SK-N-SH (cell line): ENCODE measurements at regions not wholly inside any gene's neighbourhood (a gene's known extent, or its start where the extent isn't known, plus 50 kb on each side); places are given as distances from the start of the nearest gene placed in this dataset.

Experiments used
- CTCF ChIA-PET: fragments of 300-600, 350-600 bp; formaldehyde crosslinking; extraction: SDS; loops from one replicate; lab custom pipeline; 2021; lab: Yijun Ruan, JAX
- POLR2A ChIA-PET: fragments of 350-600 bp; sonication (Branson Sonifier 250); formaldehyde crosslinking; extraction: SDS; loops from one replicate; lab custom pipeline; 2020; ENCODE audit warnings: antibody characterized with exemption, inconsistent platforms; lab: Yijun Ruan, JAX
- DNase-seq: peaks from one replicate; pipeline ENCODE4 v3.0.0; 2012
- H2AFZ ChIP-seq: fragments of 200-600 bp; sonication (generic); 2 replicates; pipeline ENCODE4 v1.8.1; 2016; ENCODE audit warnings: antibody characterized with exemption, mild to moderate bottlenecking, low read depth
- H3F3A ChIP-seq: fragments of 200-600 bp; sonication (generic); replicated peaks from 2 replicates; pipeline ENCODE3; 2016; ENCODE audit warnings: antibody characterized with exemption, mild to moderate bottlenecking; ENCODE audit not compliant: insufficient read depth
- H3K27ac ChIP-seq, 2 experiments: fragments of 200-500 bp in 1 of 2; fragments of 200-600 bp in 1 of 2; sonication (Bioruptor generic) in 1 of 2; sonication (generic), shearing (Covaris generic) in 1 of 2; 2 replicates each; pipeline versions ENCODE4 v1.5.1 to v1.6.1; 2014 to 2016; ENCODE audit warnings: low read depth in 2 of 2, inconsistent platforms in 1 of 2, low read length in 1 of 2, mild to moderate bottlenecking in 1 of 2, mixed read lengths in 1 of 2
- H3K27me3 ChIP-seq: fragments of 200-600 bp; sonication (generic), shearing (Covaris generic); 2 replicates; pipeline ENCODE4 v1.6.1; 2016; ENCODE audit warnings: mixed run types; ENCODE audit not compliant: insufficient read depth
- H3K36me3 ChIP-seq, 2 experiments: fragments of 200-500 bp in 1 of 2; fragments of 200-600 bp in 1 of 2; sonication (Bioruptor generic) in 1 of 2; sonication (generic) in 1 of 2; replicated peaks in 1 of 2; 2 replicates each; pipeline versions ENCODE3 to v1.5.1; 2014 to 2016; ENCODE audit warnings: low read length in 1 of 2, mild to moderate bottlenecking in 1 of 2; ENCODE audit not compliant: insufficient read depth in 2 of 2, control insufficient read depth in 1 of 2
- H3K4me1 ChIP-seq, 2 experiments: fragments of 200-500 bp in 1 of 2; fragments of 200-600 bp in 1 of 2; sonication (Bioruptor generic) in 1 of 2; sonication (generic), shearing (Covaris generic) in 1 of 2; 2 replicates each; pipeline versions ENCODE4 v1.5.1 to v1.6.1; 2014 to 2016; ENCODE audit warnings: low read depth in 1 of 2, low read length in 1 of 2, mixed run types in 1 of 2; ENCODE audit not compliant: insufficient read depth in 2 of 2, control insufficient read depth in 1 of 2
- H3K4me2 ChIP-seq: fragments of 200-600 bp; sonication (generic), shearing (Covaris generic); 2 replicates; pipeline ENCODE4 v1.6.1; 2017; ENCODE audit warnings: mixed run types
- H3K4me3 ChIP-seq, 2 experiments: fragments of 200-500 bp in 1 of 2; fragments of 200-600 bp in 1 of 2; sonication (Bioruptor generic) in 1 of 2; sonication (generic), shearing (Covaris generic) in 1 of 2; 2 replicates each; pipeline versions ENCODE4 v1.5.1 to v1.8.1; 2014 to 2016; ENCODE audit warnings: low read depth in 2 of 2, inconsistent platforms in 1 of 2, low read length in 1 of 2, mild to moderate bottlenecking in 1 of 2, mixed read lengths in 1 of 2, moderate library complexity in 1 of 2
- H3K79me2 ChIP-seq: fragments of 200-600 bp; sonication (generic); 2 replicates; pipeline ENCODE4 v1.8.1; 2017; ENCODE audit warnings: mild to moderate bottlenecking; ENCODE audit not compliant: insufficient read depth
- H3K9ac ChIP-seq: fragments of 200-600 bp; sonication (generic); 2 replicates; pipeline ENCODE4 v1.6.1; 2017; ENCODE audit warnings: mixed run types
- H3K9me2 ChIP-seq: fragments of 200-600 bp; sonication (generic); 2 replicates; pipeline ENCODE4 v1.6.1; 2017; ENCODE audit warnings: mixed run types
- H3K9me3 ChIP-seq: fragments of 200-600 bp; sonication (generic); 2 replicates; pipeline ENCODE4 v1.6.1; 2017; ENCODE audit warnings: mixed run types, mild to moderate bottlenecking, moderate library complexity
- H4K20me1 ChIP-seq: fragments of 200-600 bp; sonication (generic); 2 replicates; pipeline ENCODE4 v1.6.1; 2017; ENCODE audit warnings: mild to moderate bottlenecking, mixed run types; ENCODE audit not compliant: insufficient read depth
- ELF1 ChIP-seq: IDR thresholded peaks from 2 replicates; pipeline ENCODE4 v1.4.0; 2012
- FOSL2 ChIP-seq: IDR thresholded peaks from 2 replicates; pipeline ENCODE4 v1.4.0; 2012; ENCODE audit warnings: low read depth, mild to moderate bottlenecking, moderate library complexity, borderline replicate concordance
- FOXM1 ChIP-seq: IDR thresholded peaks from 2 replicates; pipeline ENCODE4 v1.4.0; 2012; ENCODE audit warnings: low read depth, mild to moderate bottlenecking
- GABPA ChIP-seq: IDR thresholded peaks from 2 replicates; pipeline ENCODE4 v1.4.0; 2012; ENCODE audit warnings: low read depth, mild to moderate bottlenecking
- MEF2A ChIP-seq: IDR thresholded peaks from 2 replicates; pipeline ENCODE4 v1.4.0; 2012; ENCODE audit warnings: low read depth, borderline replicate concordance
- MXI1 ChIP-seq: IDR thresholded peaks from 2 replicates; pipeline ENCODE4 v1.6.1; 2012; ENCODE audit warnings: mild to moderate bottlenecking, low read depth, low read length, improper control_type of control experiment
- NFIC ChIP-seq: IDR thresholded peaks from 2 replicates; pipeline ENCODE4 v1.4.0; 2012; ENCODE audit warnings: borderline replicate concordance
- RCOR1 ChIP-seq: fragments of 150-350 bp; IDR thresholded peaks from 2 replicates; pipeline ENCODE4 v1.6.1; 2017; ENCODE audit warnings: antibody characterized with exemption, low read length
- TAF1 ChIP-seq: IDR thresholded peaks from 2 replicates; pipeline ENCODE4 v1.6.1; 2012; ENCODE audit warnings: low read depth, mild to moderate bottlenecking, low read length, moderate library complexity, borderline replicate concordance
- TCF12 ChIP-seq: IDR thresholded peaks from 2 replicates; pipeline ENCODE4 v1.4.0; 2012
- TEAD4 ChIP-seq: IDR thresholded peaks from 2 replicates; pipeline ENCODE4 v1.4.0; 2012; ENCODE audit warnings: mild to moderate bottlenecking, borderline replicate concordance; ENCODE audit not compliant: insufficient read depth
- YY1 ChIP-seq: IDR thresholded peaks from 2 replicates; pipeline ENCODE4 v1.4.0; 2012; ENCODE audit warnings: low read depth, mild to moderate bottlenecking
- WGBS: methylation state at CpG from one replicate; pipeline ENCODE4 v1.1.6; 2017; ENCODE audit warnings: low lambda C conversion rate; 5-methylcytosine and 5-hydroxymethylcytosine counted together
- TF ChIP-seq, protein P1 (sequence below): fragments of 200-600 bp; sonication (generic); IDR thresholded peaks from 2 replicates; pipeline ENCODE4 v1.6.1; 2017; ENCODE audit warnings: antibody characterized with exemption, mild to moderate bottlenecking, moderate library complexity
- TF ChIP-seq, protein P2 (sequence below): fragments of 150-350 bp; IDR thresholded peaks from 2 replicates; pipeline ENCODE4 v1.6.1; 2017; ENCODE audit warnings: antibody characterized with exemption, low read length, low read depth, borderline replicate concordance
- TF ChIP-seq, protein P3 (sequence below): IDR thresholded peaks from 2 replicates; pipeline ENCODE4 v1.4.0; 2012; ENCODE audit warnings: low read depth
- TF ChIP-seq, protein P4 (sequence below): IDR thresholded peaks from 2 replicates; pipeline ENCODE4 v1.6.1; 2012; ENCODE audit warnings: mild to moderate bottlenecking, low read depth, low read length, moderate library complexity
- TF ChIP-seq, protein P5 (sequence below): IDR thresholded peaks from 2 replicates; pipeline ENCODE4 v1.4.0; 2012; ENCODE audit warnings: low read depth, borderline replicate concordance

DNA sequence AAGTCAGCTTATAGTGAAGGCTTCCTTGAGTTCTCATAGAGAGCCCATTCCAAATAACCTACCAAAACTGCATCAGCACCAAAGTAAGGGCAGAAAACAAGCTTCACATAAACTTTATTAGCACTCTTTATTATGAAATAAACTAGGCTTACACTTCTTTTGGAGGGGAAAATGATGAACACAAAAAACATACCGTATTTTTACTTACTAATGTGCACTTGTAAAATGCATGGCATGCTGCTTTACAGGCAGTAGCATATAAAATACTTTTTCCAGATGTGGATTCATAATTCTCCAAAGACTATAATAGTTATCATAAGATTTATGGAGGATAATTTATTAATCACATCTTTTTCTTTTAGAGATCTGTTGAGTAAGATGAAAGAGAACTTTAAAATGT lies 133.9 kb downstream of the OSR1 start:
- no peak overlapping the region for H2AFZ ChIP-seq
- POLR2A ChIA-PET, result no interaction called here
- no peaks in the 10 kb centered on the region for H3F3A ChIP-seq
- DNase-seq, result no peak
- no peaks in the 10 kb centered on the region for H3K9me3 ChIP-seq
- 53% methylated on average over 1 of the region's 1 CpG for WGBS
- H3K4me3 ChIP-seq, result no peak overlapping the region
- no peak overlapping the region for H3K9ac ChIP-seq
- CTCF ChIA-PET, result interaction anchor here (1.0 to 1.6 kb wide), 3 partner anchors 9 to 754 kb away, joined by 3 to 4 read pairs (median 3); no protein-coding TSS in a partner anchor
- H3K79me2 ChIP-seq, result no peaks in the 10 kb centered on the region
- TF ChIP-seq RCOR1 (no peak), TCF12 (no peak), TEAD4 (no peak), TAF1 (no peak), NFIC (no peak), MXI1 (no peak), FOSL2 (no peak), YY1 (no peak), GABPA (no peak), FOXM1 (no peak), ELF1 (no peak), MEF2A (no peak)
- TF ChIP-seq, protein P1, sequence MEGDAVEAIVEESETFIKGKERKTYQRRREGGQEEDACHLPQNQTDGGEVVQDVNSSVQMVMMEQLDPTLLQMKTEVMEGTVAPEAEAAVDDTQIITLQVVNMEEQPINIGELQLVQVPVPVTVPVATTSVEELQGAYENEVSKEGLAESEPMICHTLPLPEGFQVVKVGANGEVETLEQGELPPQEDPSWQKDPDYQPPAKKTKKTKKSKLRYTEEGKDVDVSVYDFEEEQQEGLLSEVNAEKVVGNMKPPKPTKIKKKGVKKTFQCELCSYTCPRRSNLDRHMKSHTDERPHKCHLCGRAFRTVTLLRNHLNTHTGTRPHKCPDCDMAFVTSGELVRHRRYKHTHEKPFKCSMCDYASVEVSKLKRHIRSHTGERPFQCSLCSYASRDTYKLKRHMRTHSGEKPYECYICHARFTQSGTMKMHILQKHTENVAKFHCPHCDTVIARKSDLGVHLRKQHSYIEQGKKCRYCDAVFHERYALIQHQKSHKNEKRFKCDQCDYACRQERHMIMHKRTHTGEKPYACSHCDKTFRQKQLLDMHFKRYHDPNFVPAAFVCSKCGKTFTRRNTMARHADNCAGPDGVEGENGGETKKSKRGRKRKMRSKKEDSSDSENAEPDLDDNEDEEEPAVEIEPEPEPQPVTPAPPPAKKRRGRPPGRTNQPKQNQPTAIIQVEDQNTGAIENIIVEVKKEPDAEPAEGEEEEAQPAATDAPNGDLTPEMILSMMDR, result no peak
- TF ChIP-seq, protein P2, sequence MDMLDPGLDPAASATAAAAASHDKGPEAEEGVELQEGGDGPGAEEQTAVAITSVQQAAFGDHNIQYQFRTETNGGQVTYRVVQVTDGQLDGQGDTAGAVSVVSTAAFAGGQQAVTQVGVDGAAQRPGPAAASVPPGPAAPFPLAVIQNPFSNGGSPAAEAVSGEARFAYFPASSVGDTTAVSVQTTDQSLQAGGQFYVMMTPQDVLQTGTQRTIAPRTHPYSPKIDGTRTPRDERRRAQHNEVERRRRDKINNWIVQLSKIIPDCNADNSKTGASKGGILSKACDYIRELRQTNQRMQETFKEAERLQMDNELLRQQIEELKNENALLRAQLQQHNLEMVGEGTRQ, result no peak
- TF ChIP-seq, protein P3, sequence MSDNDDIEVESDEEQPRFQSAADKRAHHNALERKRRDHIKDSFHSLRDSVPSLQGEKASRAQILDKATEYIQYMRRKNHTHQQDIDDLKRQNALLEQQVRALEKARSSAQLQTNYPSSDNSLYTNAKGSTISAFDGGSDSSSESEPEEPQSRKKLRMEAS, result no peak
- TF ChIP-seq, protein P4, sequence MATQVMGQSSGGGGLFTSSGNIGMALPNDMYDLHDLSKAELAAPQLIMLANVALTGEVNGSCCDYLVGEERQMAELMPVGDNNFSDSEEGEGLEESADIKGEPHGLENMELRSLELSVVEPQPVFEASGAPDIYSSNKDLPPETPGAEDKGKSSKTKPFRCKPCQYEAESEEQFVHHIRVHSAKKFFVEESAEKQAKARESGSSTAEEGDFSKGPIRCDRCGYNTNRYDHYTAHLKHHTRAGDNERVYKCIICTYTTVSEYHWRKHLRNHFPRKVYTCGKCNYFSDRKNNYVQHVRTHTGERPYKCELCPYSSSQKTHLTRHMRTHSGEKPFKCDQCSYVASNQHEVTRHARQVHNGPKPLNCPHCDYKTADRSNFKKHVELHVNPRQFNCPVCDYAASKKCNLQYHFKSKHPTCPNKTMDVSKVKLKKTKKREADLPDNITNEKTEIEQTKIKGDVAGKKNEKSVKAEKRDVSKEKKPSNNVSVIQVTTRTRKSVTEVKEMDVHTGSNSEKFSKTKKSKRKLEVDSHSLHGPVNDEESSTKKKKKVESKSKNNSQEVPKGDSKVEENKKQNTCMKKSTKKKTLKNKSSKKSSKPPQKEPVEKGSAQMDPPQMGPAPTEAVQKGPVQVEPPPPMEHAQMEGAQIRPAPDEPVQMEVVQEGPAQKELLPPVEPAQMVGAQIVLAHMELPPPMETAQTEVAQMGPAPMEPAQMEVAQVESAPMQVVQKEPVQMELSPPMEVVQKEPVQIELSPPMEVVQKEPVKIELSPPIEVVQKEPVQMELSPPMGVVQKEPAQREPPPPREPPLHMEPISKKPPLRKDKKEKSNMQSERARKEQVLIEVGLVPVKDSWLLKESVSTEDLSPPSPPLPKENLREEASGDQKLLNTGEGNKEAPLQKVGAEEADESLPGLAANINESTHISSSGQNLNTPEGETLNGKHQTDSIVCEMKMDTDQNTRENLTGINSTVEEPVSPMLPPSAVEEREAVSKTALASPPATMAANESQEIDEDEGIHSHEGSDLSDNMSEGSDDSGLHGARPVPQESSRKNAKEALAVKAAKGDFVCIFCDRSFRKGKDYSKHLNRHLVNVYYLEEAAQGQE, result no peak
- TF ChIP-seq, protein P5, sequence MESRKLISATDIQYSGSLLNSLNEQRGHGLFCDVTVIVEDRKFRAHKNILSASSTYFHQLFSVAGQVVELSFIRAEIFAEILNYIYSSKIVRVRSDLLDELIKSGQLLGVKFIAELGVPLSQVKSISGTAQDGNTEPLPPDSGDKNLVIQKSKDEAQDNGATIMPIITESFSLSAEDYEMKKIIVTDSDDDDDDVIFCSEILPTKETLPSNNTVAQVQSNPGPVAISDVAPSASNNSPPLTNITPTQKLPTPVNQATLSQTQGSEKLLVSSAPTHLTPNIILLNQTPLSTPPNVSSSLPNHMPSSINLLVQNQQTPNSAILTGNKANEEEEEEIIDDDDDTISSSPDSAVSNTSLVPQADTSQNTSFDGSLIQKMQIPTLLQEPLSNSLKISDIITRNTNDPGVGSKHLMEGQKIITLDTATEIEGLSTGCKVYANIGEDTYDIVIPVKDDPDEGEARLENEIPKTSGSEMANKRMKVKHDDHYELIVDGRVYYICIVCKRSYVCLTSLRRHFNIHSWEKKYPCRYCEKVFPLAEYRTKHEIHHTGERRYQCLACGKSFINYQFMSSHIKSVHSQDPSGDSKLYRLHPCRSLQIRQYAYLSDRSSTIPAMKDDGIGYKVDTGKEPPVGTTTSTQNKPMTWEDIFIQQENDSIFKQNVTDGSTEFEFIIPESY, result no peak
- H4K20me1 ChIP-seq, result no peaks in the 10 kb centered on the region
- no peak overlapping the region for H3K4me2 ChIP-seq
- H3K36me3 ChIP-seq, result no peaks in the 10 kb centered on the region
- no peak overlapping the region for H3K27ac ChIP-seq
- no peaks in the 10 kb centered on the region for H3K27me3 ChIP-seq
- no peaks in the 10 kb centered on the region for H3K9me2 ChIP-seq
- H3K4me1 ChIP-seq, result peaks cover 0 to 10% of the 10 kb centered on the region in 2 experiments; a peak in 2 of 4 replicates
